Type B pancreatic cell (in vitro differentiated cells): ENCODE measurements at regions not wholly inside any gene's neighbourhood (a gene's known extent, or its start where the extent isn't known, plus 50 kb on each side); places are given as distances from the start of the nearest gene placed in this dataset.
"Not testable (repeated sequence)": the region's sequence is repeated elsewhere in the genome, so short reads cannot be mapped to it uniquely, and the experiment has no call there.

Experiments
- DNase-seq: peaks from one replicate; pipeline ENCODE4 v3.0.0; 2021; ENCODE audit warnings: mixed read lengths; ENCODE audit not compliant: unreplicated experiment; ENCODE audit errors: extremely low spot score
- H3K27ac Mint-ChIP-seq: 2 replicates; pipeline ENCODE4 v1.8.0; 2021; ENCODE audit warnings: mild to moderate bottlenecking, mixed read lengths
- H3K27me3 Mint-ChIP-seq: 2 replicates; pipeline ENCODE4 v1.8.0; 2021; ENCODE audit warnings: mixed read lengths
- H3K36me3 Mint-ChIP-seq: 2 replicates; pipeline ENCODE4 v1.8.0; 2021; ENCODE audit warnings: mixed read lengths
- H3K4me1 Mint-ChIP-seq: one replicate; pipeline ENCODE4 v1.8.0; 2021; ENCODE audit warnings: mixed read lengths; ENCODE audit not compliant: unreplicated experiment
- H3K4me3 Mint-ChIP-seq: 2 replicates; pipeline ENCODE4 v1.8.0; 2021; ENCODE audit warnings: mild to moderate bottlenecking, mixed read lengths
- H3K9me3 Mint-ChIP-seq: 2 replicates; pipeline ENCODE4 v1.8.0; 2021; ENCODE audit warnings: mixed read lengths
- CTCF ChIP-seq: fragments of 200-600 bp; sonication (generic); conservative IDR thresholded peaks from 2 replicates; pipeline ENCODE4 v1.5.0; 2021; ENCODE audit warnings: antibody characterized with exemption, mild to moderate bottlenecking

- Mint-ChIP-seq H3K4me1 (peaks cover 34% of the 10 kb centered on the region), H3K4me3 (no peak overlapping the region), H3K9me3 (peaks cover 11% of the 10 kb centered on the region), H3K27ac (no peak overlapping the region), H3K27me3 (peaks cover 3% of the 10 kb centered on the region), H3K36me3 (peaks cover 3% of the 10 kb centered on the region)
- TF ChIP-seq CTCF: no peak
- DNase-seq: no peak
Observed at GRCh38 chr2:236782938-236783337, 213.3 kb downstream of the ACKR3 start.

- DNase-seq: no peak
- peaks cover 35% of the 10 kb centered on the region for H3K4me1 Mint-ChIP-seq
- H3K36me3 Mint-ChIP-seq: peaks cover 3% of the 10 kb centered on the region
- no peak overlapping the region for H3K27ac Mint-ChIP-seq
- no peak overlapping the region for H3K4me3 Mint-ChIP-seq
- peaks cover 3% of the 10 kb centered on the region for H3K27me3 Mint-ChIP-seq
- no peak for TF ChIP-seq CTCF
- peaks cover 11% of the 10 kb centered on the region for H3K9me3 Mint-ChIP-seq
Observed at GRCh38 chr2:236783417-236784020, 213.9 kb downstream of the ACKR3 start.

- peaks cover 3% of the 10 kb centered on the region for H3K36me3 Mint-ChIP-seq
- DNase-seq: no peak
- H3K4me3 Mint-ChIP-seq: no peak overlapping the region
- H3K27me3 Mint-ChIP-seq: peaks cover 3% of the 10 kb centered on the region
- peaks cover 11% of the 10 kb centered on the region for H3K9me3 Mint-ChIP-seq
- no peak overlapping the region for H3K27ac Mint-ChIP-seq
- no peak for TF ChIP-seq CTCF
- peaks cover 43% of the 10 kb centered on the region for H3K4me1 Mint-ChIP-seq
Observed at GRCh38 chr2:236785611-236786057, 216.0 kb downstream of the ACKR3 start.

GRCh38 chr2:236786751-236787150 lies 217.1 kb downstream of the ACKR3 start:
- H3K36me3 Mint-ChIP-seq: peaks cover 3% of the 10 kb centered on the region
- TF ChIP-seq CTCF: no peak
- no peak overlapping the region for H3K27ac Mint-ChIP-seq
- no peak overlapping the region for H3K4me3 Mint-ChIP-seq
- no peak for DNase-seq
- peaks cover 49% of the 10 kb centered on the region for H3K4me1 Mint-ChIP-seq
- peaks cover 3% of the 10 kb centered on the region for H3K27me3 Mint-ChIP-seq
- H3K9me3 Mint-ChIP-seq: peaks cover 11% of the 10 kb centered on the region

GRCh38 chr2:236787376-236787775 lies 217.8 kb downstream of the ACKR3 start:
- H3K36me3 Mint-ChIP-seq, H3K27me3 Mint-ChIP-seq, H3K4me3 Mint-ChIP-seq, DNase-seq, H3K27ac Mint-ChIP-seq: not testable (repeated sequence)
- H3K9me3 Mint-ChIP-seq: peaks cover 11% of the 10 kb centered on the region
- H3K4me1 Mint-ChIP-seq: peaks cover 43% of the 10 kb centered on the region

GRCh38 chr2:236787885-236788284 lies 218.3 kb downstream of the ACKR3 start:
- no peak overlapping the region for H3K27ac Mint-ChIP-seq
- peaks cover 3% of the 10 kb centered on the region for H3K36me3 Mint-ChIP-seq
- peaks cover 11% of the 10 kb centered on the region for H3K9me3 Mint-ChIP-seq
- no peak overlapping the region for H3K4me3 Mint-ChIP-seq
- no peak for TF ChIP-seq CTCF
- H3K27me3 Mint-ChIP-seq: peaks cover 3% of the 10 kb centered on the region
- no peak for DNase-seq
- peaks cover 38% of the 10 kb centered on the region for H3K4me1 Mint-ChIP-seq
